HCT116 (cell line): ENCODE measurements at regions not wholly inside any gene's neighbourhood (a gene's known extent, or its start where the extent isn't known, plus 50 kb on each side); places are given as distances from the start of the nearest gene placed in this dataset.

ENCODE experiments used
- ATAC-seq: fragments of 200-7000 bp; cut with Tn5 transposase; 2 replicates; pipeline ENCODE4 v1.9.1; 2020; ENCODE audit warnings: mild to moderate bottlenecking, moderate library complexity
- BruUV-seq: library from RNA; stranded (reverse); fragments of 400-500 nt; replicated peaks from 2 replicates; lab custom pipeline; 2021; lab: Mats Ljungman, UMichigan
- CTCF ChIA-PET: fragments of 300-600 bp; sonication (Branson Sonifier 250); formaldehyde crosslinking; loops from one replicate; lab custom pipeline; 2021; ENCODE audit warnings: antibody characterized with exemption; lab: Charles Lee
- POLR2A ChIA-PET: fragments of 300-600, 350-600 bp; sonication (Branson Sonifier 250); formaldehyde crosslinking; loops from one replicate; lab custom pipeline; 2021; ENCODE audit warnings: antibody characterized with exemption; lab: Charles Lee
- RAD21 ChIA-PET, 2 experiments: fragments of 300-600 bp; sonication (Branson Sonifier 250); formaldehyde crosslinking; loops; one replicate each; lab custom pipeline; 2023; ENCODE audit warnings: low total read pairs in 2 of 2; ENCODE audit not compliant: uncharacterized antibody in 2 of 2, unreplicated experiment in 2 of 2, low non-redundant PET in 1 of 2; lab: Charles Lee
- DNase-seq: peaks from one replicate; pipeline ENCODE4 v3.0.0-alpha.2; 2010; ENCODE audit warnings: low read depth, low spot score
- H2AFZ ChIP-seq: fragments of 200-600 bp; shearing (Covaris generic), sonication (generic); 2 replicates; pipeline ENCODE4 v1.6.1; 2017; ENCODE audit warnings: low read depth, mixed run types, mixed read lengths, antibody characterized with exemption, low read length; ENCODE audit not compliant: poor library complexity, severe bottlenecking
- H3K27ac ChIP-seq: 2 replicates; pipeline ENCODE4 v1.5.1; 2012; ENCODE audit warnings: low read depth, low read length
- H3K27me3 ChIP-seq: fragments of 200-600 bp; sonication (generic); 2 replicates; pipeline ENCODE4 v1.6.1; 2016; ENCODE audit warnings: mixed run types, low read length, mixed read lengths; ENCODE audit not compliant: insufficient read depth
- H3K36me3 ChIP-seq, 2 experiments: fragments of 200-500 bp in 1 of 2; fragments of 200-600 bp in 1 of 2; sonication (Bioruptor generic) in 1 of 2; sonication (generic) in 1 of 2; 2 replicates each; pipeline versions ENCODE4 v1.5.1 to v1.6.1; 2014 to 2016; ENCODE audit warnings: low read length in 2 of 2, inconsistent platforms in 1 of 2, mixed read lengths in 1 of 2, mixed run types in 1 of 2; ENCODE audit not compliant: insufficient read depth in 2 of 2, control insufficient read depth in 1 of 2
- H3K4me1 ChIP-seq, 2 experiments: fragments of 200-600 bp in 1 of 2; sonication (generic) in 1 of 2; 2 replicates each; pipeline versions ENCODE4 v1.5.1 to v1.6.1; 2012 to 2017; ENCODE audit warnings: low read length in 2 of 2, inconsistent platforms in 1 of 2, mild to moderate bottlenecking in 1 of 2, mixed read lengths in 1 of 2, mixed run types in 1 of 2, moderate library complexity in 1 of 2; ENCODE audit not compliant: insufficient read depth in 2 of 2, control insufficient read depth in 1 of 2
- H3K4me2 ChIP-seq: fragments of 200-600 bp; sonication (generic); 2 replicates; pipeline ENCODE4 v1.6.1; 2017; ENCODE audit warnings: mixed run types, low read length, mixed read lengths
- H3K4me3 ChIP-seq, 2 experiments: fragments of 200-600 bp in 1 of 2; sonication (generic) in 1 of 2; replicated peaks in 1 of 2; 2 replicates each; pipeline ENCODE4 v1.5.1; 2011 to 2016; ENCODE audit warnings: low read length in 2 of 2, control low read depth in 1 of 2, low read depth in 1 of 2, mild to moderate bottlenecking in 1 of 2, mixed read lengths in 1 of 2, mixed run types in 1 of 2
- H3K79me2 ChIP-seq: fragments of 200-600 bp; sonication (generic); 2 replicates; pipeline ENCODE4 v1.6.1; 2017; ENCODE audit warnings: mild to moderate bottlenecking, mixed run types, low read length, moderate library complexity, mixed read lengths; ENCODE audit not compliant: insufficient read depth
- H3K9ac ChIP-seq: fragments of 200-600 bp; sonication (generic); 2 replicates; pipeline ENCODE4 v1.6.1; 2016; ENCODE audit warnings: low read length, mixed read lengths
- H3K9me2 ChIP-seq: fragments of 200-600 bp; sonication (generic), shearing (Covaris generic); 2 replicates; pipeline ENCODE4 v1.6.1; 2017; ENCODE audit warnings: mixed run types, mild to moderate bottlenecking, moderate library complexity; ENCODE audit not compliant: insufficient read depth
- H3K9me3 ChIP-seq, 2 experiments: fragments of 200-500 bp in 1 of 2; fragments of 200-600 bp in 1 of 2; sonication (Bioruptor generic) in 1 of 2; sonication (generic) in 1 of 2; 2 replicates each; pipeline ENCODE4 v1.6.1; 2014 to 2017; ENCODE audit warnings: low read length in 2 of 2, mixed read lengths in 2 of 2, inconsistent platforms in 1 of 2, low read depth in 1 of 2, mild to moderate bottlenecking in 1 of 2, mixed run types in 1 of 2, moderate library complexity in 1 of 2; ENCODE audit not compliant: control insufficient read depth in 1 of 2, insufficient read depth in 1 of 2
- H4K20me1 ChIP-seq: fragments of 200-600 bp; sonication (generic), shearing (Covaris generic); 2 replicates; pipeline ENCODE4 v1.6.1; 2017; ENCODE audit warnings: mixed run types, mild to moderate bottlenecking, moderate library complexity; ENCODE audit not compliant: insufficient read depth
- ATF3 ChIP-seq: IDR thresholded peaks from 2 replicates; pipeline ENCODE4 v1.6.1; 2012
- CEBPB ChIP-seq: IDR thresholded peaks from 2 replicates; pipeline ENCODE4 v1.6.1; 2012; ENCODE audit warnings: low read depth
- CTCF ChIP-seq, 3 experiments: fragments of 200-600 bp in 1 of 3; sonication (generic) in 1 of 3; IDR thresholded peaks in 2 of 3; conservative IDR thresholded peaks in 1 of 3; 2 replicates each; pipeline ENCODE4 v1.5.1; 2012 to 2017; ENCODE audit warnings: low read depth in 2 of 3, low read length in 2 of 3, antibody characterized with exemption in 1 of 3, borderline replicate concordance in 1 of 3, control low read depth in 1 of 3, mild to moderate bottlenecking in 1 of 3, mixed read lengths in 1 of 3, mixed run types in 1 of 3, moderate library complexity in 1 of 3; ENCODE audit not compliant: insufficient read depth in 1 of 3
- EGR1 ChIP-seq: IDR thresholded peaks from 2 replicates; pipeline ENCODE4 v1.6.1; 2012; ENCODE audit warnings: low read depth
- FOSL1 ChIP-seq: IDR thresholded peaks from 2 replicates; pipeline ENCODE4 v1.6.1; 2012; ENCODE audit warnings: low read depth
- POLR2A ChIP-seq: IDR thresholded peaks from 2 replicates; pipeline ENCODE4 v1.7.0; 2011; ENCODE audit warnings: borderline replicate concordance; ENCODE audit not compliant: insufficient read depth, insufficient read length; ENCODE audit errors: extremely low read depth
- SIN3A ChIP-seq: IDR thresholded peaks from 2 replicates; pipeline ENCODE4 v1.6.1; 2012; ENCODE audit warnings: low read depth
- SP1 ChIP-seq: IDR thresholded peaks from 2 replicates; pipeline ENCODE4 v1.6.1; 2012; ENCODE audit warnings: low read depth
- SRF ChIP-seq: IDR thresholded peaks from 2 replicates; pipeline ENCODE4 v1.6.1; 2012; ENCODE audit warnings: low read depth
- ZBTB33 ChIP-seq: IDR thresholded peaks from 2 replicates; pipeline ENCODE4 v1.6.1; 2011; ENCODE audit warnings: mild to moderate bottlenecking, low read length, moderate library complexity; ENCODE audit not compliant: insufficient replicate concordance; ENCODE audit errors: extremely low read depth
- ZNF274 ChIP-seq: fragments of 200-500 bp; sonication (Bioruptor generic); IDR thresholded peaks from 2 replicates; pipeline ENCODE4 v1.6.1; 2014; ENCODE audit warnings: mild to moderate bottlenecking, low read depth, low read length, inconsistent platforms
- intact Hi-C: fragments of 100-400 bp; cut with micrococcal nuclease; formaldehyde crosslinking; loops from 2 replicates; pipeline ENCODE4 v1.10.0; 2022

GRCh38 chr13:56110751-56111150, 1030.0 kb upstream of the PRR20A start:
- Histone ChIP-seq H3K79me2 (no peaks in the 10 kb centered on the region), H3K9me2 (no peaks in the 10 kb centered on the region), H3K9ac (no peak overlapping the region), H4K20me1 (no peaks in the 10 kb centered on the region), H3K4me2 (no peak overlapping the region), H3K27me3 (no peaks in the 10 kb centered on the region), H2AFZ (no peak overlapping the region), H3K4me1 (no peaks in the 10 kb centered on the region), H3K9me3 (peaks cover 0 to 11% of the 10 kb centered on the region in 2 experiments; a peak in 2 of 4 replicates), H3K36me3 (no peaks in the 10 kb centered on the region), H3K27ac (no peak overlapping the region), H3K4me3 (no peak overlapping the region)
- DNase-seq (no peak), ATAC-seq (no peak)
- ChIA-PET RAD21 (no interaction called here), CTCF (no interaction called here), POLR2A (no interaction called here)
- no peak for TF ChIP-seq EGR1
- TF ChIP-seq CTCF (IDR thresholded peaks at IDR 0.05 in 2 of 3, conservative IDR thresholded peaks at IDR 0.05 in 1 of 3; ENCODE audit: borderline replicate concordance in 1 of 3, insufficient read depth in 1 of 3, low read depth in 2 of 3, low read length in 2 of 3) = no peak
- no peak for TF ChIP-seq CEBPB
- no peak for TF ChIP-seq ZNF274
- no peak for TF ChIP-seq SRF
- TF ChIP-seq POLR2A = no peak
- no peak for TF ChIP-seq SP1
- TF ChIP-seq ATF3 = no peak
- no peak for TF ChIP-seq SIN3A
- no peak for TF ChIP-seq ZBTB33
- no peak for TF ChIP-seq FOSL1
- no TSS peak for BruUV-seq
- intact Hi-C loops = no loop called here
